Muscle of back (tissue), 3 donors: ENCODE measurements at regions not wholly inside any gene's neighbourhood (a gene's known extent, or its start where the extent isn't known, plus 50 kb on each side); places are given as distances from the start of the nearest gene placed in this dataset.
"Not testable (repeated sequence)": the region's sequence is repeated elsewhere in the genome, so short reads cannot be mapped to it uniquely, and the experiment has no call there.

Experiments used
- DNase-seq, 3 donors: peaks; one replicate each; pipeline versions ENCODE4 v3.0.0 to v3.0.0-alpha.2; 2013

GRCh38 chr1:221998781-221999180, 256.9 kb upstream of the DUSP10 start:
- DNase-seq, result no peak

GRCh38 chr1:221998186-221998612, 256.3 kb upstream of the DUSP10 start:
- no peak for DNase-seq

- DNase-seq, result not testable (repeated sequence)
Measured at GRCh38 chr1:221997012-221997411, 255.1 kb upstream of the DUSP10 start.

- DNase-seq, result peak in 1 of 3 donors; percentile 57
Measured at GRCh38 chr1:221994939-221995338, 253.1 kb upstream of the DUSP10 start.

- no peak for DNase-seq
Measured at GRCh38 chr1:221994274-221994698, 252.4 kb upstream of the DUSP10 start.

GRCh38 chr1:221993444-221993948, 251.6 kb upstream of the DUSP10 start:
- DNase-seq, result no peak

GRCh38 chr1:221992427-221992826, 250.5 kb upstream of the DUSP10 start:
- DNase-seq, result no peak

- peak in 1 of 3 donors; percentile 40 for DNase-seq
Measured at GRCh38 chr1:221991221-221991620, 249.3 kb upstream of the DUSP10 start.

GRCh38 chr1:221989741-221990140, 247.9 kb upstream of the DUSP10 start:
- DNase-seq, result no peak

- no peak for DNase-seq
Measured at GRCh38 chr1:221988829-221989228, 246.9 kb upstream of the DUSP10 start.

GRCh38 chr1:221987860-221988520, 246.1 kb upstream of the DUSP10 start:
- peak in 2 of 3 donors; percentile 17 to 72 for DNase-seq

GRCh38 chr1:221983444-221983843, 241.6 kb upstream of the DUSP10 start:
- DNase-seq, result no peak

- DNase-seq, result peak in 1 of 3 donors; percentile 6
Measured at GRCh38 chr1:221981461-221981860, 239.6 kb upstream of the DUSP10 start.

- DNase-seq, result no peak
Measured at GRCh38 chr1:221979444-221980032, 237.6 kb upstream of the DUSP10 start.

GRCh38 chr1:221978631-221979334, 236.9 kb upstream of the DUSP10 start:
- DNase-seq, result not testable (repeated sequence)

- not testable (repeated sequence) for DNase-seq
Measured at GRCh38 chr1:221973787-221974186, 231.9 kb upstream of the DUSP10 start.

- no peak for DNase-seq
Measured at GRCh38 chr1:221972276-221973235, 230.7 kb upstream of the DUSP10 start.

GRCh38 chr1:221971035-221971434, 229.1 kb upstream of the DUSP10 start:
- DNase-seq, result not testable (repeated sequence)

- not testable (repeated sequence) for DNase-seq
Measured at GRCh38 chr1:221969298-221969858, 227.5 kb upstream of the DUSP10 start.

- DNase-seq, result not testable (repeated sequence)
Measured at GRCh38 chr1:221967538-221967937, 225.6 kb upstream of the DUSP10 start.

GRCh38 chr1:221966888-221967287, 225.0 kb upstream of the DUSP10 start:
- DNase-seq, result not testable (repeated sequence)
